Muscle of arm (tissue), 1 donor: ENCODE measurements at regions not wholly inside any gene's neighbourhood (a gene's known extent, or its start where the extent isn't known, plus 50 kb on each side); places are given as distances from the start of the nearest gene placed in this dataset.
"Not testable (repeated sequence)": the region's sequence is repeated elsewhere in the genome, so short reads cannot be mapped to it uniquely, and the experiment has no call there.

Experiments used
- DNase-seq: peaks from one replicate; pipeline ENCODE4 v3.0.0-alpha.2; 2013

GRCh38 chr15:87722941-87723691 is 533.4 kb downstream of the NTRK3 start:
- DNase-seq, result no peak

GRCh38 chr15:87720235-87720634 is 536.3 kb downstream of the NTRK3 start:
- DNase-seq, result no peak

GRCh38 chr15:87716422-87716821 is 540.1 kb downstream of the NTRK3 start:
- no peak for DNase-seq

DNA sequence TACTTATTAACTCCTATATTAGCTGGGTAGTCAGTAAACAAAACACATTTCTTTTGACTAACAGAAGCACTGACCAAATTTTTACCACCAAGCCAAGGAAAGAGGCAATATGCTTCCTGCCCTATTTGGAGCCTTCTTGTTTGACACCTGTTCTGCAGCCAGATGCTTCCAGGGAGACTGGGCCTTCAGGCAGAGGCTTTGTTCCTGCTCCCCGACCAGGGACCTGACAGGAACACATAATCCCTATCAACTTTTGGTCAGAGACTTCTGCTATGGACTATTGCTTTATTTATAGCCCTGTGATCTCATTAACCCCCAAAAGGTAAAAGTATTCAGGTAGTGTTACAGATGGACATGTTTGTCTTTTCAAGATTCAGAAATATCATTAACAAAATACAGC is 541.3 kb downstream of the NTRK3 start:
- DNase-seq, result no peak

- no peak for DNase-seq
Observed at GRCh38 chr15:87713475-87713879, 543.1 kb downstream of the NTRK3 start.

DNA sequence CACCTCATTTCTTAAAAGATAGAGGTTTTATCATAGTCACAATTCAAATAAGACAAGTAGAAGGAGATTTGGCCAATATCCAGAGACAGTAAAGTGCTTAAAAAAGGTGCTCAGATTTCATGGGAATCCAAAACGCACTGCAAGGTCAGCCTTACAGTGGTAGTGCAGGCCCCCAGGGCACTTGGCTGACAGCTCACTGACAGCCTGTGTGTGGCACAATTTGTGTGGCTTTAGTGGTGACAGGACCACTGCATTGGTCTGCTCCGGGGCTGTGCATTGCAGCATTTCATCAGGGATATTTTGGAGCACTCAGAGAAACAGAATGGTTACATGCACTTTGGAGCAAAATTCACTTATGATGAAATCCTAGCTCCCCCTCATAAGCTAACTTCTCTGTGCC is 544.3 kb downstream of the NTRK3 start:
- DNase-seq, result no peak

DNA sequence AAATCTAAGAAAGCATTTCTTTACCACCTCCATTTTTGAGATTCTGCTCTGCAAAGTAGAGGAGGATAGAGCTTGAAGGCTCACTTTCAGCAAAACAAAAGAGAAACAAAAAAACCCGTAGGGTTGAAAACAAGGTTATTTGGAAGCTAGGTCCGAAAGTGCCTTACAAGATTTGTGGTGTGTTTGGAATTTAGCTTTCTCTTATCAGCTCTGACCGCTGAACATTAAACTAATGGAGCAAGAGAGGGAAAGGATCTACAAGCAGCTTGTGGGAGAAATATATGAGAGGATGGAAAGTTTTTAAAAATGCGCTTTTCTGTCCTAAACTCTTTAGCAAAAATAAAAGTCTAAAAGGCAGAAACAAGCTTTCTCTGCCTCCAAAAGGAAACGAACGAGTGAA is 545.5 kb downstream of the NTRK3 start:
- DNase-seq, result no peak

DNA sequence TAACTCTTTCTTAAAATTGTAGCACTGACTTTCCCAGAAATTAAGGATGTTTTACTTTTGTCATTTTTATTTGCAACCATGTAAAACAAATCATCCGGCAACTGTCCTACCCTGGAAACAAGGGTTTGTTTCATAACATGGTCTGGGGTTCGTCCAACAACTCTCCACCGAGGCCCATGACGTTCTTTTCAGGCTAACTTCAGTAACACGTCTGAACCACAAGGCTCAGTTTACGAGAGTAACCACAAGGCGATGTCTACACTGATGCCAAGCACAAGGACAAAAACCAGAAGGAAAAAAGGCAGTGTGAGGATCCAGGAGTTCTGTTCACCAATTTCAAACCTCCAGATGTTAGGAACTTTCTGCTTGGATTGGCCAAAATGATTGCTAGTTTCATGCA is 546.1 kb downstream of the NTRK3 start:
- DNase-seq, result no peak

DNA sequence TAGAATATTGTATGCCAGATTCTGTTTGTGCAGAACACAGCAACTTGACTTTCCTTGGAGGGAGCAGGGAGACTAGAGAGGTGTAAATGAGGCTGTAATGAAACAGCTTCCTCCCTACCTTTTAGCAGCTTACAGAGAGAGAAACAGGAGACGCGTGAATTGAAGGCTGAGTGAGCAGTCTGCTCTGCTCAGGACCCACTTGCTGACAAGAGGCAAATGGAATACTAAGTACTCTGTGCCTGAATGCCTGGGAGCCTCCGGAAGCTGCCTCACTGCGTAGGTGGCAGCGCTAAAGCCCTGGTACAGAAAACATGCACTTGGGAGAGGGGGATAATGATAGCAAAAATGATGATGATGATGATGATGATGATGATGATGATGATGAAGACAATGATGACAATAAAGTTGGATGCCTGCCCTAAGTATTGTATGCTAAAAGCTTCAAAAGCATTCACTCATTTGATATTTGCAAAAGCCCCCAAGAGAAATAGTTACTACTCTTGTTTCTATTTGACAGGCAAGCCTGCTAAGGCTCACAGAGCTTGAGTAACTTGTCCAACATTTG is 548.9 kb downstream of the NTRK3 start:
- no peak for DNase-seq

GRCh38 chr15:87707071-87707470 is 549.5 kb downstream of the NTRK3 start:
- DNase-seq, result no peak

GRCh38 chr15:87706001-87706400 is 550.5 kb downstream of the NTRK3 start:
- no peak for DNase-seq

DNA sequence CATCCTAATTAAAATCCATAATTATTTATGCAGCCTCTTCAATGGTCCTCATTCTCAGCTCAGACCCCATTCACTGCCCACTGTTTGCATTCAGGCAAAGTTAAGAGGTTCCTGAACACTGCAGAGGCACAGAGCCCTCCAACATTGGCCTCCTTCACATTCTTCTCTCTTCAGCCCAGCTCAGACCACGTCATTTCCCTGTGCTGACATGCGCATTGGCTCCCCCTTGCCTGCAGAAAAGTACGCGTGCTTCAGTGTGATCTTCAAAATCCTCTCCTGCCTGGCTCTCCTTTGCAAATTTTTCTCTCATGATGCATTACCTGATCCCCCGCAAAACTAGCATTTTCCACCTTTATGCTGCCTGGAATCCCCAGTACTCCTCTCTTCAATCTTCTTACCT is 552.3 kb downstream of the NTRK3 start:
- DNase-seq, result no peak

GRCh38 chr15:87703327-87704111 is 553.0 kb downstream of the NTRK3 start:
- DNase-seq, result no peak

DNA sequence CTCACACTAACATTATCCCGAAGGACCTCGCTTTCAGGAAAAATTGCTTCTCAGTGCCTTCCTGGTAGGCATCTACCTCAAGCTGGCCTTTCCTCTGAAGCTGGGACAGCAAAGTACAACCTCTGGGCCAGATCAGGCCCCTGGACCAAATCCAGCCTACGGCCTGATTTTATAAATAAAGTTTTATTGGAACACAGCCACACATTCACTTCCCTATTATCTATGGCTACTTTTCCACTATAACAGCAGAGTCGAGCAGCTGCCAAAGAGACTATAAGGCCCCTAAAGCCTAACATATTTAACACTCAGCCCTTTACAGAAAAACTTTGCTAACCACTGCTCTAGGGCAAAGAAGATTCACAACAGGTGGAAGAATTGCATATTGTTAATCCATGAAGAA is 554.3 kb downstream of the NTRK3 start:
- DNase-seq, result no peak

GRCh38 chr15:87698467-87698866 is 558.1 kb downstream of the NTRK3 start:
- DNase-seq, result not testable (repeated sequence)

- DNase-seq, result no peak
Observed at GRCh38 chr15:87689716-87690115, 566.8 kb downstream of the NTRK3 start.

GRCh38 chr15:87687523-87687870 is 569.0 kb downstream of the NTRK3 start:
- DNase-seq, result no peak

GRCh38 chr15:87686841-87687522 is 569.6 kb downstream of the NTRK3 start:
- no peak for DNase-seq

- DNase-seq, result no peak
Observed at GRCh38 chr15:87686339-87686738, 570.2 kb downstream of the NTRK3 start.

- DNase-seq, result no peak
Observed at GRCh38 chr15:87682527-87682926, 574.0 kb downstream of the NTRK3 start.

DNA sequence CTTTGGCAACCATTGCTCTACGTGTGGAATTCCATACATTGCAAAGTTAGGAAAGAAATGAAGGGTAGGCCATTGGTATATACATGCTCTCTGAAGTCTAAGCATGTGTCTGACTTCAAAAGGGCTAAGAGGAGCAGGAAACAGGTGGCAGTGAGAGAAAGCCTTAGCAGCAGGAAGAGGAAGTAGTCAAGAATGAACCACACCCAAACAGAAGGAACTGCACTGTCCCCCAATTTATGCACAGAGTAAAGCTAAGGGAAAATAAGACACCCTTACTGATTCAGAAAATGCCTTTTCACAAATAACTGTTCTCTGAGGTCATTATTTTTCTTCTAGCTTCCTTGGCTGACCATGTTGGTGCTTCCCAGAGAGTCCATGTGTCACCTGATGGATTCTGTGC is 575.4 kb downstream of the NTRK3 start:
- no peak for DNase-seq

GRCh38 chr15:87680208-87680607 is 576.3 kb downstream of the NTRK3 start:
- no peak for DNase-seq

DNA sequence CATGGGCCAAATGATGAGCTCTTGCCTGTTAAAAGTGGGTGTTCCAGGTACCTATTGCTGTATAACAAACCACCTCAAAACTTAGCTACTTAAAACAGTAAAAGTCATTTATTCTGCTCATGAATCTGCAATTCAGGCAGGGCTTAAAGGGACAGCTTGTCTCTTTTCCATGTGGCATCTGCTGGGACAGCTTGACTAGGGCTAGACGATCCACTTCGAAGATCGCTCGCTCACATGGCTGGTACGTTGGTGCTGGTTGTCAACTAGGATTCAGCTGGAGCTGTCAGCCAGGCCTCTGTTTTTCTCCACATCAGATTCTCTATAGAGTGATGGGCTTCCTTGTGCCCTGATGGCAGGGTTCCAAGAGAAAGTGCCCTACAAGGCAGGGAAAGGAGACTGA is 581.3 kb downstream of the NTRK3 start:
- no peak for DNase-seq
